ENCODE measurements at regions not wholly inside any gene's neighbourhood (a gene's known extent, or its start where the extent isn't known, plus 50 kb on each side); places are given as distances from the start of the nearest gene placed in this dataset.

DNA sequence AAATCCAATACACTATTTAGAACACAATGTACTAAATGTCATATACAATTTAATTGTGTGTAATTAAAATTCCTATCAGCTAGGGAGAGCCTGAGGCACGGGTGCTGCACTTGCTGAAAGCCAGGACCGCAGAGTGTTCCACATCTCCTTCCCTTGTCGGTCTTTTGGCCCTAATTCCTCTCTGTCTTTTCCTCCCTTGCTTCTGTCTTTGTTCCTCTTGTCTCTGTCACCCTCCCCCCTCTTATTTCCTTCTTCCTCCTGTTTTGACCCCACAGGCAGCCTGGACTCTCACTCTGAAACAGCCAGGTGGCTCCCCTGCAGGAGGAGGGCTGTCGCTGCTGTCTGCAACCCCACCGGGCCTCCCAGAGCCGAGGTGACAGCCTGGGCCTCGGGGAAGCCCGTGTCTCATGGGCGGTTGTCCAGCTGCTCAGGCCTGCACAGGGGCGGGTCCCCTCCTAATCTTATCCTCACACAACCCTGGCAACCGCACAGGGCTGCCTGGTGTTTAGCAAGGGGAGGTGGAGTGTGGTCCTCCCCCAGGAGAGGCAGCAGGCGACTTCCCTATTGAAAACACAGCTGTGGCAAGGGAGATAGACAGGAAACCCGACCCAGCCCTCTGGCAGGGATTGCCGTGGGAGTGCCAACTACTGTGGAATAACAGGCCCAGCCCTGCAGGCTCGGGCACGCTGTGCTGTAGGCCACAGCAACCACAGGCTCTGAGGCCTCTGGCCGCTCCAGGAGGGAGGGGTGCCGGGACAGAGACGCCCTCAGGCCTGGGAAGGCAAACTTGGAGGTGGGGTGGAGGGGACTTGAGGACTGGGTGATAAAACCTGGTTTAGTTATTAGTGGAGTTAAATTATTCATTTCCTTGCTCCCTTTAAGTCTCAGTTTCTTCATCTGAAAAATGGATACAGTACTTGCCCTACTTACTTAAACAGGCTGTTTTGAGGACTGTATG lies 68.8 kb upstream of the WDR26 start:
- CTCF ChIA-PET = interaction anchor here (0.6 to 0.7 kb wide), 2 partner anchors 132 to 358 kb away, joined by 5 read pairs; no protein-coding TSS in a partner anchor
- TF ChIP-seq, protein P1, sequence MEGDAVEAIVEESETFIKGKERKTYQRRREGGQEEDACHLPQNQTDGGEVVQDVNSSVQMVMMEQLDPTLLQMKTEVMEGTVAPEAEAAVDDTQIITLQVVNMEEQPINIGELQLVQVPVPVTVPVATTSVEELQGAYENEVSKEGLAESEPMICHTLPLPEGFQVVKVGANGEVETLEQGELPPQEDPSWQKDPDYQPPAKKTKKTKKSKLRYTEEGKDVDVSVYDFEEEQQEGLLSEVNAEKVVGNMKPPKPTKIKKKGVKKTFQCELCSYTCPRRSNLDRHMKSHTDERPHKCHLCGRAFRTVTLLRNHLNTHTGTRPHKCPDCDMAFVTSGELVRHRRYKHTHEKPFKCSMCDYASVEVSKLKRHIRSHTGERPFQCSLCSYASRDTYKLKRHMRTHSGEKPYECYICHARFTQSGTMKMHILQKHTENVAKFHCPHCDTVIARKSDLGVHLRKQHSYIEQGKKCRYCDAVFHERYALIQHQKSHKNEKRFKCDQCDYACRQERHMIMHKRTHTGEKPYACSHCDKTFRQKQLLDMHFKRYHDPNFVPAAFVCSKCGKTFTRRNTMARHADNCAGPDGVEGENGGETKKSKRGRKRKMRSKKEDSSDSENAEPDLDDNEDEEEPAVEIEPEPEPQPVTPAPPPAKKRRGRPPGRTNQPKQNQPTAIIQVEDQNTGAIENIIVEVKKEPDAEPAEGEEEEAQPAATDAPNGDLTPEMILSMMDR (conservative IDR thresholded peaks at IDR 0.05; ENCODE audit: low read depth) = no peak
- POLR2A ChIA-PET (ENCODE audit: low non-redundant PET) = interaction anchor here (0.6 kb wide), 2 partner anchors 12 to 392 kb away, joined by 7 to 9 read pairs; no protein-coding TSS in a partner anchor
- DNase-seq (ENCODE audit: low spot score) = peak; percentile 96
- H3K27ac ChIP-seq = peak overlapping the region; percentile 97

GRCh38 chr1:224504297-224505041 lies 69.9 kb upstream of the WDR26 start:
- peak overlapping the region; percentile 97 for H3K27ac ChIP-seq
- TF ChIP-seq, protein P1 (conservative IDR thresholded peaks at IDR 0.05; ENCODE audit: low read depth) = no peak
- POLR2A ChIA-PET (ENCODE audit: low non-redundant PET) = interaction anchor here (0.6 kb wide), 1 partner anchor 11 kb away, joined by 7 read pairs; no protein-coding TSS in a partner anchor

GRCh38 chr1:224505454-224506093 lies 71.0 kb upstream of the WDR26 start:
- peak overlapping the region; percentile 59; the same call in 1 of the 2 replicates for H3K27ac ChIP-seq
- ChIA-PET POLR2A (ENCODE audit: low non-redundant PET) (no interaction called here), CTCF (interaction anchor here (0.6 kb wide), 1 partner anchor 1224 kb away, joined by 3 read pairs; no protein-coding TSS in a partner anchor)

More at GRCh38 chr1:224504297-224505041, 69.9 kb upstream of the WDR26 start:
- CTCF ChIA-PET = no interaction called here
- DNase-seq (ENCODE audit: low spot score) = no peak

GRCh38 chr1:224506141-224506814 lies 71.7 kb upstream of the WDR26 start:
- ChIA-PET POLR2A (ENCODE audit: low non-redundant PET) (no interaction called here), CTCF (interaction anchor here (0.6 to 0.8 kb wide), 5 partner anchors 19 to 1225 kb away, joined by 3 to 4 read pairs (median 3); no protein-coding TSS in a partner anchor)
- peak overlapping the region; percentile 59 for H3K27ac ChIP-seq
- DNase-seq (ENCODE audit: low spot score) = no peak
- TF ChIP-seq, protein P1 (conservative IDR thresholded peaks at IDR 0.05; ENCODE audit: low read depth) = no peak

More at GRCh38 chr1:224505454-224506093, 71.0 kb upstream of the WDR26 start:
- TF ChIP-seq, protein P1 (conservative IDR thresholded peaks at IDR 0.05; ENCODE audit: low read depth) = no peak
- no peak for DNase-seq (ENCODE audit: low spot score)

DNA sequence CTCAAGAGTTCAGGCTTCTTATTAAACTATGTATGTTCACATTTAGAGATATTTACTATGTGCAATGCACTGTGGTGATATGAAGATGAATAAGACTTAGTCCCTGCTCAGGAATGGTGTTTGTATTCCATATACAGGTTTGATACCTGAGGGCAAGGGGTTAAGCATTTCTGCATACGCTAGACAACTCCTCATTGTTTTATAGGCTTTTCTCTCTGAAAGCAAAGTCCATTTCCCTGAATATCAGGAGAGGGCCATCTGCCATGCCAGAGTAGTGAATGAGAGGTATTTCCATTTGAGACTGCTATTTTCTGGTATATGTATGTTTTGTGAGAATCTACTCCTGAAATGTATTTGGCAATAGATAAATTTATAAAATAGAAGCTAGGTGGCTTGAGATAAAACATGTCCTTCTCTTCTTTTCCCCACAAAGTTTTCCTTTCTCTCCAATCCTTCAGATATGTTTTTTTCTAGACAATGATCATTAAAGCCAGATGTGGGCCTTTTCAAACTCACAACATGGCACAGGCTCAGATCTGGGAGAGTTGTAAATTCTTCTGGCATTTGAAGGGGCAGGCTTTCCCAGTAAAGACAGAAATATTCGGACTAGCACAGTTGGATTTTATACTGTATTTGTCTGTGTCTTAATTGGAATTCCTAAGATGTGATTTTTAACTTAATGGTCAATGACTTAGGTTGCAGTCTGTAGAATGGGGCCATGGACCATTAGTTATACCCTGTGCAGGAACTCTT lies 73.3 kb upstream of the WDR26 start:
- H3K27ac ChIP-seq = no peak overlapping the region
- TF ChIP-seq, protein P1 (conservative IDR thresholded peaks at IDR 0.05; ENCODE audit: low read depth) = no peak
- DNase-seq (ENCODE audit: low spot score) = no peak
- ChIA-PET POLR2A (ENCODE audit: low non-redundant PET) (no interaction called here), CTCF (interaction anchor here (0.8 kb wide), 1 partner anchor 14 kb away, joined by 5 read pairs; no protein-coding TSS in a partner anchor)
